Kidney epithelial cell (primary cell): ENCODE measurements at regions not wholly inside any gene's neighbourhood (a gene's known extent, or its start where the extent isn't known, plus 50 kb on each side); places are given as distances from the start of the nearest gene placed in this dataset.

Experiments used
- DNase-seq: peaks from one replicate; pipeline ENCODE4 v3.0.0-alpha.2; 2010; ENCODE audit warnings: low read depth
- H3K27me3 ChIP-seq: 2 replicates; pipeline ENCODE4 v1.6.0; 2011; ENCODE audit warnings: low read length; ENCODE audit not compliant: control insufficient read depth, insufficient read depth
- H3K36me3 ChIP-seq: 2 replicates; pipeline ENCODE4 v1.5.1; 2011; ENCODE audit warnings: low read length; ENCODE audit not compliant: control insufficient read depth, insufficient read depth
- H3K4me3 ChIP-seq: 2 replicates; pipeline ENCODE4 v1.5.1; 2011; ENCODE audit warnings: low read depth, mild to moderate bottlenecking, control low read depth, low read length
- TF ChIP-seq, protein P1 (sequence below): IDR thresholded peaks from 2 replicates; pipeline ENCODE4 v1.5.1; 2011; ENCODE audit warnings: mild to moderate bottlenecking, moderate library complexity, low read length, control low read depth, inconsistent platforms; ENCODE audit not compliant: insufficient read depth, poor library complexity, severe bottlenecking

DNA sequence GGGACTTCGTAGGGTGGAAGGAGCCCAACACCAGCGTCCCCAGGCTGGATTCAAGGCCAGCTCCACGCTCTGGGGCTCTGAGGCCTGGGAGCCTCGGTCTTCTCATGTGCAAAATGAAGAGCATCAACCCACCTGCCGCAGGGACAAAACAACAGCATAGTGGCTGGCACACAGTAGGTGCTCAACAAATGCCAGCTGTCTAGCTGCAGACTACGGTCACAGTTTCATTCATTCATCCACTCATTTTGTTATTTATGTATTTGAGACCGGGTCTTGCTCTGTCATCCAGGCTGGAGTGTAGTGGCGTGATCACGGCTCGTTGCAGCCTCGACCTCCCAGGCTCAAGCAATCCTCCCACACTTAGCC lies 60.7 kb downstream of the CEBPB start:
- Histone ChIP-seq H3K36me3 (no peaks in the 10 kb centered on the region), H3K4me3 (no peak overlapping the region), H3K27me3 (no peaks in the 10 kb centered on the region)
- no peak for DNase-seq
- TF ChIP-seq, protein P1, sequence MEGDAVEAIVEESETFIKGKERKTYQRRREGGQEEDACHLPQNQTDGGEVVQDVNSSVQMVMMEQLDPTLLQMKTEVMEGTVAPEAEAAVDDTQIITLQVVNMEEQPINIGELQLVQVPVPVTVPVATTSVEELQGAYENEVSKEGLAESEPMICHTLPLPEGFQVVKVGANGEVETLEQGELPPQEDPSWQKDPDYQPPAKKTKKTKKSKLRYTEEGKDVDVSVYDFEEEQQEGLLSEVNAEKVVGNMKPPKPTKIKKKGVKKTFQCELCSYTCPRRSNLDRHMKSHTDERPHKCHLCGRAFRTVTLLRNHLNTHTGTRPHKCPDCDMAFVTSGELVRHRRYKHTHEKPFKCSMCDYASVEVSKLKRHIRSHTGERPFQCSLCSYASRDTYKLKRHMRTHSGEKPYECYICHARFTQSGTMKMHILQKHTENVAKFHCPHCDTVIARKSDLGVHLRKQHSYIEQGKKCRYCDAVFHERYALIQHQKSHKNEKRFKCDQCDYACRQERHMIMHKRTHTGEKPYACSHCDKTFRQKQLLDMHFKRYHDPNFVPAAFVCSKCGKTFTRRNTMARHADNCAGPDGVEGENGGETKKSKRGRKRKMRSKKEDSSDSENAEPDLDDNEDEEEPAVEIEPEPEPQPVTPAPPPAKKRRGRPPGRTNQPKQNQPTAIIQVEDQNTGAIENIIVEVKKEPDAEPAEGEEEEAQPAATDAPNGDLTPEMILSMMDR = no peak

- Histone ChIP-seq H3K27me3 (no peaks in the 10 kb centered on the region), H3K36me3 (no peaks in the 10 kb centered on the region), H3K4me3 (no peak overlapping the region)
- no peak for DNase-seq
- TF ChIP-seq, protein P1 = no peak
Observed at GRCh38 chr20:50251992-50252511, 61.4 kb downstream of the CEBPB start.

DNA sequence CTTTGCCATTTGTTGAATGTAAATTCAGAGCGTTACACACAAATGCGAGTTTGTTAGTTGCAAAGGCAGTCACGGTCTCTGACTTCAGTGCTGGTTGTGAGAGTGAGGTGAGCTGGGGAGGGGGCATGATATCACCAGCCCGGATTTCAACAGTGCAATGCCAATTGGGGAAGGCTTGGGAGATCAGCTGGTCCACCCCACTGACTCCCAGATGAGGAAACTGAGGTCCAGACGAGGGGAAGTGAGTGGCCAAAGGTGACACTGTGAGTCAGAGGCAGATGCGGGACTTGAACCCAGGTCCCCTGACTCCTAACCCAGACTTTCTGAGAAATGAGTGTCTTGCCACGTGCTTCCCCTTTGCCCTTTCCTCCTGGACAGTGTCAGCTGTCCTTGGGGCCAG lies 62.1 kb downstream of the CEBPB start:
- no peak for DNase-seq
- TF ChIP-seq, protein P1 = no peak
- Histone ChIP-seq H3K36me3 (no peaks in the 10 kb centered on the region), H3K4me3 (no peak overlapping the region), H3K27me3 (no peaks in the 10 kb centered on the region)

DNA sequence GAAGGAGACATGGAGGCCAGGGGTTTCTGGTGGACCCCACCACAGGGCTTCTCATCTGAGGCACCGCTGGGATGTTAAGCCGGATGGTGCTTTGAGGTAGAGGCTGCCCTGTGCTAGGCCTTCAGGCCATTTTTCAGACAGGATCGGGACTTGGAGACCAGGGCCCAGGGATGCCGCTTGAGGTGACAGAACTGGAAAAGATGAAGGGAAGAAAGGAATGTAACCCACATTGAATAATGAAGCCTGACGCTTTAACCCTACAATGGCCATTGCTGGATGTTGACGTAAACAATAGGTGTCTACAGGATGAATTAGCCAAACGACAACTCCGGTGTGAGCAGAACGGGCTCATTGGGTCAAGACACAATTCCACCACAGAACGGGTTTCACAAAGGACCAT lies 62.5 kb downstream of the CEBPB start:
- Histone ChIP-seq H3K4me3 (no peak overlapping the region), H3K36me3 (no peaks in the 10 kb centered on the region), H3K27me3 (no peaks in the 10 kb centered on the region)
- no peak for DNase-seq
- TF ChIP-seq, protein P1 = no peak

DNA sequence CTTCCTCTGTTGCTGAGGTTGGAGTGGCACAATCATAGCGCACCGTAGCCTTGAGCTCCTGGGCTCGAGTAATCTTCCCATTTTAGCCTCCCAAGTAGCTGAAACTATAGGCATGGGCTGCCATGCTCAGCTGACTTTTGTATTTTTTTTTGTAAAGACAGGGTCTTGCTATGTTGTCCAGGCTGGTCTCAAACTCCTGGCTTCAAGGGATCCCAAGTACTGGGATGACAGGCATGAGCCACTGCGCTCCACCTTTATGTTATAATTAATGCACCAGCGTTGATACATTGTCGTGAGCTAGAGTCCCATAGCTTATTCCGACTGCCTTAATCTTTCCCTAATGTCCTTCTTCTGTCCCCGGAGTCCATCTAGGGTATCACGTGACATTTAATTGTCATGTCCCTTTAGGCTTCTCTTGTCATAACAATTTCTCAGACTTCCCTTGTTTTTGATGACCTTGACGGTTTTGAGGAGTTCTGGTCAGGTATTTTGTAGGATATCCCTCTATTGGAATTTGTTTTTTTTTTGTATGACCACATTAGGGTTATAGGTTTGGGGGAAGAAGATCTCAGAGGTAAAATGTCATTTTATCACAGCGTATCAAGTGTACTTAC lies 63.9 kb downstream of the CEBPB start:
- H3K4me3 ChIP-seq = no peak overlapping the region
- DNase-seq = no peak
- no peaks in the 10 kb centered on the region for H3K27me3 ChIP-seq
- H3K36me3 ChIP-seq = no peaks in the 10 kb centered on the region
- TF ChIP-seq, protein P1 = no peak

DNA sequence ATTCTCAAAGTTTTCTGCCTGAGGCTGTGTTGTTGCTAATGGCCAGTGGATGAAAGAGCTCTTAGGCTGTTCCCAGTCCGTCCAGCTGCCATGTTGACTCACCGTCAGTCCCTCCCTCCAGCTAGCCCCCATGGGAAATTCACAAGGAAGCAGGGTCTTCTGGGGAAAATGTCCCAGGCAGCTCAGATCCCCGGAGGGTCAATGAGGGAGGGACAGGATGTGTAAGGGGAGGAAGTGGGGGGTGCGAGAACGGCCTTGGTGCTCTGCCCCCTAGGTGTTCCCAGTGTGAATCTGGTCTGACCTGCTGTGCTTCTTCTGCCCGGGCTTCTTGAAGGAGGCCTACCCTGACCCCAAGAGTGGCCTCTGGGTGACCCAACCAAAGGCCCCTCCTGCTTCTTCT lies 65.9 kb downstream of the CEBPB start:
- Histone ChIP-seq H3K36me3 (no peaks in the 10 kb centered on the region), H3K4me3 (no peak overlapping the region), H3K27me3 (no peaks in the 10 kb centered on the region)
- TF ChIP-seq, protein P1 = no peak
- no peak for DNase-seq
